HG03457 (cell line): ENCODE measurements at regions not wholly inside any gene's neighbourhood (a gene's known extent, or its start where the extent isn't known, plus 50 kb on each side); places are given as distances from the start of the nearest gene placed in this dataset.

Source experiments
- ATAC-seq: cut with Tn5 transposase; IDR thresholded peaks from one replicate; pipeline ENCODE4 v1.9.1; 2021; ENCODE audit warnings: moderate number of reproducible peaks; ENCODE audit not compliant: unreplicated experiment

DNA sequence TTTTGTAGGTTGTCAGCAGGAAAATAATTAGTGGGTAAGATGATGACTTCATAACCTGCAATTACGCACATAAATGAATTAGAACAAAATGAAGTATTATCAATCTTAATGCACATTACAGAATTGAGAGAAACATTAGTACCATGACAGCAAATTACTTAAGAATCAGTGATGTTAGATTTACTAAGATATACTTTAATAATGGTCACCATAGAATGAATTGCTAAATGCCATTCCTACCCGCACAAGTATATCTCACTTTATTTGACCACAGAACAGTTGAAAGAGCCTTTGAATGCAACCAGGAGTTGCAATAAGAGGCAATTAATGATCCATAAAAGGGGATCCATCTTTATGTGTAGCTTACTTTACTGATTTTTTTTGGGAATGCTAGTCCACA is 816.4 kb upstream of the AGA start:
- ATAC-seq: no peak

DNA sequence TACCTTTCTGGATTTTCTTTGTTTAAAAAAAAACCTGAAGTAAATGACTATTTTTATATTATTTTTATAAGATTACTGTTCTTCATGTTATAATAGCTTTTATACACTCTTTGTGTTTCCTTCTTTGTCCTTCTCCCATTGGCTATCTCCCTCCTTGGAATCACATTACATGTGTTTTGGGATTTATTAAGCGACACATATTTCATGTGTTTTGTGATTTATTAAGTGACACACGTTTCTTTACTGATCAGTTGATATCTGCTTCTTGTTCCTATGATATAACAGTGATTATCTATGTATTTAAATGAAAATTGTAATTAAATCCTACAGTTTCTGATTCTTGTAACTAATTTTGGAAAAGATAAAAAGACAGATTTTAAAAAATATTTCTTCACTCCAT is 817.3 kb upstream of the AGA start:
- ATAC-seq: no peak

GRCh38 chr4:178264001-178264400 is 821.8 kb upstream of the AGA start:
- ATAC-seq: no peak

DNA sequence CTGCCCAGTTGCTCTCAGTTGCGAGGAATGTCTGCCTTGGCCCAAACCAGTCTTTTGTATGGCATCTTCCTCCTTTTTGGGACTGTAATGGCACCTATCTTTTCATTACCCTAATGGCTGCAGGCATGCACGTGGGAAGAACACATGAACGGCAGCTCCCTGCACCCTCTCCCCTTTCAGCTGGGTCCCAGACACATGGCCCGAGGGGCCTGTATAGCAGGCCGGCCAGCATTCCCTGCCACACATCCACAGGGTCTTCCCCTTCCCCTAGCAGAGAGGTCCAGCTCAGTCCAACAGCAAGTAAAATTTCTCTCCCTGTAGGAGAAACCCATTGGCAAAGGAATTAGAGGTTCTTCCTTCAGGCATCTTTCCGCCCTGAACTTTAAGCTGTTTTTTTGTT is 829.1 kb upstream of the AGA start:
- no peak for ATAC-seq

DNA sequence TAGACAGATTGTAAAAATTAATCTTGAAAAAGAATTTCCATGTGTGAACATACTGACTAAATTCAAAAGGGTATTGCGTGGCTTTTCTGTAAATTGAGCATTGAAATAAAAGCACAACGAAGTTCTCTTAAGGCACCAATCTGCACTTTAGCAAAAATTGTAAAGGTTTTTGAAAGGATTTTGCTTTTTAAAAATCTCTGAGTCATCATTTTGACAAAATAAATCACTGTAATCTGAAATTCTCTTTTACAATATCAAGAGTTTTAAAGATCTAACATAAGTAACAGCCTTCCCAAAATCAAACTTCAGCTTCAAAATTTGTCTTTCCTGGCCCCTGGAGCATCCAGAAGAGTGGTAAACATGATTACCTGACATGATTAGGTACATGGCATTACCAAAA is 830.9 kb upstream of the AGA start:
- no peak for ATAC-seq

GRCh38 chr4:178275671-178276360 is 833.6 kb upstream of the AGA start:
- no peak for ATAC-seq

- ATAC-seq: no peak
These were observed 838.1 kb upstream of the AGA start for GRCh38 chr4:178280362-178280761.

DNA sequence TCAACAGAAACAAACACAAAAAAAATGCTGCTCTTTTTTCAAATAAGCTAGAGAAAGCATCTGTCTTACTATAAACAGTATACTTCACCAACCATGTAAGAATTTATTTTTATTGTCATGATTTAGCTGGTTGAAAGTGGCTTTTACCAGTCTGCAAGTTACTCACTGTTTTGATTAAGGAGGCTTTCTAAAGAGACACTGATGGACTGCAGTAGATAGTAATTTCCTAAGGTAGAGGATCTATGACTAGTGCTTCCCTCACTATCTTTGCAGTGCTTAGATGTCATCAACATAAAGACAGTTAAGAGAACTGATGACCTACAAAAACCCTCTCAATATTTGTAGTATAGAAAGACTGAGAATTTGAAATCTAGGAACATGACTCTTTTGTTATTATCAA is 846.2 kb upstream of the AGA start:
- ATAC-seq: no peak

GRCh38 chr4:178293601-178294000 is 851.4 kb upstream of the AGA start:
- ATAC-seq: no peak

GRCh38 chr4:178296669-178297068 is 854.4 kb upstream of the AGA start:
- ATAC-seq: no peak

GRCh38 chr4:178306565-178306964 is 864.3 kb upstream of the AGA start:
- no peak for ATAC-seq

GRCh38 chr4:178309890-178310289 is 867.7 kb upstream of the AGA start:
- no peak for ATAC-seq

GRCh38 chr4:178311997-178312396 is 869.8 kb upstream of the AGA start:
- no peak for ATAC-seq

DNA sequence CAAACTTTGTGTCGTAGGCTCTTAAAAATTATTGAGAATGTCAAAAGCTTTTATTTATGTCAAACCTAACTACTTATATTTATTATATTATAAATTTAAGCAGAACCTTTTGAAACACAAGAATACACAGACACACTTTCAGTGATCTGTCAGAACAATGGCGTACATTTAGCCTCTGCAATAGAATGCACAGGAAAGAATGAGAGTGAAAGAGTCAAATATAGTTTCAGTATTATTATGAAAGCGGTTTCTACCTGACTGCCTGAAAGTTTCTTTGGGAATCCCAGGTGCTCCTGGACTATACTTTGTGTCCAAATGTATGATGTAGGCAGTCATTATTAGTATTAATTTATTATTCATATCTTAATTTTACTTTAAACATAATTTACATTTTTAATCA is 872.0 kb upstream of the AGA start:
- ATAC-seq: no peak

- ATAC-seq: no peak
These were observed 874.0 kb upstream of the AGA start for GRCh38 chr4:178316211-178316610.

- ATAC-seq: no peak
These were observed 877.8 kb upstream of the AGA start for GRCh38 chr4:178320003-178320402.

DNA sequence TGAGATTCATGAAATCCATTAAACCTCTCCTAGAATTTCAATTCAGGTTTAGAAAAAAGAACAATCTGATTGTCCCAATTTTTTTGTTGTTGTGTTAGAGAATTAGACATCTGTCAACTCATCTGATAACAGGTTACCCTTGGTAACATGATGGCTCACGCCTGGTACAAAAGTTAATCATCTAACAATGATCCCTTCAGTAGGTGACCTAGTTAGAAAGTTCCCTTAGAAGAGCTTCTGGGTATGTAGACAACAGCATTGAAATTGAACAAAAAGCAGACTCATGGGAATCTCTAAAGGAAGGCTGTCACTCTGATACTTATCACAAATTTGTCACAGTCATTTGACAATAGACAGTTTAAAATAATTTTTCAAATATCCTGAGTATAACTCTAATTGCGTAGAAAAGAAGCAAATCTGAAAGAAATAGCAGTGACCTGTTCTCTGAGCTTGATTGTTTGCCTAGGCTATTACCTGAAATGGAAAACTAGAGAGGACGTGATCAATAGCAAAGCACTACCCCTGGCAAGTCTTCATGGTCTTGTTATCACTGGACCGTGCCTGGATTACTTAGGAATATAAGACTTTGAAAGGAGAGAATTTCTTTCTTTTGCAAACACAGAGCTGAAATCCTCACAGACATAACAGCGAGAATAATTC is 880.4 kb upstream of the AGA start:
- no peak for ATAC-seq

DNA sequence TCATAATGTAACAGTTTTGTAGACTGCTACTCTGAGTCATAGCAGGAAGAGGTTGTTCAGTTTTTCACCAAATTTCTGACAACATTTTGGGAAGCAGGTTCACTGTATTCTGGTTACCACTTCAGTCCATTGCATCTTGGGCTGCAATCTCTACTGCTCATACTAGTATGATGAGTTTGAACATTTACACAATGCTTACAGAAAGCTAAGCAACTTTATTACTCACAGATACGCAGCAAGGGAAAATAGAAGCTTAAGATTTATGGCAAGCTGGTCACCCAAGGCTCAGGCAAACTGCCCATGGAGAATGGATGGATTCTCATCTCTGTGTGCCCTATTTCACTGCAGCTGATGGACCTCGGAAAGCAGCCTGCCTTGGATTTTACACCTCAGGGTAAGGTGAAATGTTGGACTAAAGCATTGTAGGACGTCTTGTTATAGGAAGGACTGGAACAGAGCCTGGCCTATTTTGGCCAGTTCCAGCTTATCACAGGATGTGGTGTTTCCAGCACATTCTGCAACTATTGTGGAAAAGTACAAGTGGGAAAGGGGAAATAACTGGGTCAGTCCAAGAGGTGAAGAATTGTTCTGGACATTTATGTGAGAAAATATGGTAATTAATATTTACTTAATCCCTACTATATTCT is 887.1 kb upstream of the AGA start:
- ATAC-seq: no peak

- no peak for ATAC-seq
These were observed 891.1 kb upstream of the AGA start for GRCh38 chr4:178333355-178333754.

- no peak for ATAC-seq
These were observed 897.5 kb upstream of the AGA start for GRCh38 chr4:178339769-178340168.

GRCh38 chr4:178340468-178340867 is 898.2 kb upstream of the AGA start:
- no peak for ATAC-seq

- ATAC-seq: no peak
These were observed 901.9 kb upstream of the AGA start for GRCh38 chr4:178344096-178344495.
